Upper lobe of left lung (tissue), 4 donors: ENCODE measurements at regions not wholly inside any gene's neighbourhood (a gene's known extent, or its start where the extent isn't known, plus 50 kb on each side); places are given as distances from the start of the nearest gene placed in this dataset.

Experiments
- CTCF ChIP-seq, 6 experiments: fragments of 450-650 bp in 4 of 6; fragments of 200-600 bp in 2 of 6; sonication (generic) in 2 of 6; IDR thresholded peaks; one replicate each; pipeline ENCODE4 v1.5.1; 2016 to 2019; ENCODE audit warnings: antibody characterized with exemption in 6 of 6
- EP300 ChIP-seq, 4 donors: sonication (generic); formaldehyde crosslinking; IDR thresholded peaks; one replicate each; pipeline ENCODE4 v1.5.1; 2017; ENCODE audit warnings: antibody characterized with exemption in 4 of 4, control low read depth in 2 of 4
- POLR2A ChIP-seq, 4 donors: fragments of 450-650 bp; IDR thresholded peaks; one replicate each; pipeline ENCODE4 v1.5.1; 2016 to 2017; ENCODE audit warnings: antibody characterized with exemption in 4 of 4, mild to moderate bottlenecking in 2 of 4
- POLR2AphosphoS5 ChIP-seq, 2 donors: sonication (generic); formaldehyde crosslinking; IDR thresholded peaks; one replicate each; pipeline ENCODE4 v1.5.1; 2017; ENCODE audit warnings: antibody characterized with exemption in 2 of 2

- TF ChIP-seq EP300 (IDR thresholded peaks at IDR 0.05), result no peak
- no peak for TF ChIP-seq CTCF (IDR thresholded peaks at IDR 0.05)
- no peak for TF ChIP-seq POLR2A (IDR thresholded peaks at IDR 0.05)
- TF ChIP-seq POLR2AphosphoS5 (IDR thresholded peaks at IDR 0.05), result no peak
These were observed 101.9 kb upstream of the NPTX2 start for GRCh38 chr7:98515201-98515600.
